NCI-H82 (cell line): ENCODE measurements at regions not wholly inside any gene's neighbourhood (a gene's known extent, or its start where the extent isn't known, plus 50 kb on each side); places are given as distances from the start of the nearest gene placed in this dataset.

Source experiments
- DNase-seq: peaks from one replicate; lab custom pipeline; 2025; lab: John Stamatoyannopoulos, UW

GRCh38 chr7:35536396-35536826 lies 158.5 kb downstream of the HERPUD2 start:
- no peak for DNase-seq

DNA sequence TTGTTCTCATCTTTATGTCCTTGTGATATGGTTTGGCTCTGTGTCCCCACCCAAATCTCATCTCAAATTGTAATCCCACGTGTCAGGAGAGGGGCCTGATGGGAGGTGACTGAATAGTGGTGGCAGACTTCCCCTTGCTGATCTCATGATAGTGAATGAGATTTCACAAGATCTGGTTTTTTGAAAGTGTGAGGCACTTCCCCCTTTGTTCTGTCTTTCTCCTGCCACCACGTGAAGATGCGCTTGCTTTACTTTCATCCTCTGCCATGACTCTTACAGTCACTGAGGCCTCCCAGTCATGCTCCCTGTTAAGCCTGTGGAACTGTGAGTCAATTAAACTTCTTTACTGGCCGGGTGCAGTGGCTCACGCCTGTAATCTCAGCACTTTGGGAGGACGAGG lies 161.0 kb downstream of the HERPUD2 start:
- no peak for DNase-seq

DNA sequence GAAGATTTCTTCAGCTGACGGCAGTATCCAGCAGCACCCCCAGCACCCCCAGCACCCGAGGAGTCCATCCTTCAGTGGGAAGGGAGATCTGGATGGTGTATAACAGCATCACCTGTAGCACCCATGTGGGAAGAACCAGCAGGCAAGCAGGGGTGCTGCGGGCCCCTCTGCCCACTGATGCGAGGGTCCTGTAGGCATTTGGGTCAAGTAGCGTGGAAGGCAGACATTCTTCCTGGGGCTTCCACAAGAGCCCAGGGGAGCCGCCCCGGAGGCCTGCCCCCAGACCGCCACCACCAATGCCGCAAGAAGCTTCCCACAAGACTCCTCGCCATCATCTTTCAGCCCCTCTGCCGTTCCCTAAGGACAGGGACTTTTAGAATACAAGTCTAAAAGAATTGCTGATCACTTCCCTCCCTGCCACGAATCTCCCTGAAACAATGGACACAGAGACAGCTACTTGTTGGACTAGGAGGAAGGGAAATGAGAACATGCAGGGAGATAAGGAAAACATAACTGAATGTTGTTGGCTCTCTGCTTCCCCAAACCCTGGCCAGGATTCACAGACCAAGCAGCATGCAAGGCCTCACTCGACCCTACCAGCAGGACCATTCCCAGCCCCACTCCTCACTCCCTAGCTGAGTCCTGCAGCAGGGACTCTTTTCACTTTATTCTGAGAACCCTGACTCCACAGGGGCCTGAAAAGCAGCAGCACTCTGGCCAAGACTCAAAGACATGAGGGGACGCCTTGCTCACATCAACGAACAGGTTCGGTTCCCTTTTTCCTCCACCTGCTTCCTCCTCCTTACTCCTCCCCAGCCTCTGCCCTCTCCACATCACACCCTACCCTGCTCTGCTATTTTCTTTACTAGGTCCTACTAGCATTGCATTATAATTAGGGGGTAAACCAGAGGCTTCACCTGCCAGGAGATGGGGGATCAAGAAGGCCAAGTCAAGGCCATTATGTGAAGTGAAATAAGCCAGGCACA lies 164.5 kb downstream of the HERPUD2 start:
- DNase-seq, result no peak

- no peak for DNase-seq
Observed at GRCh38 chr7:35529713-35530112, 165.2 kb downstream of the HERPUD2 start.

DNA sequence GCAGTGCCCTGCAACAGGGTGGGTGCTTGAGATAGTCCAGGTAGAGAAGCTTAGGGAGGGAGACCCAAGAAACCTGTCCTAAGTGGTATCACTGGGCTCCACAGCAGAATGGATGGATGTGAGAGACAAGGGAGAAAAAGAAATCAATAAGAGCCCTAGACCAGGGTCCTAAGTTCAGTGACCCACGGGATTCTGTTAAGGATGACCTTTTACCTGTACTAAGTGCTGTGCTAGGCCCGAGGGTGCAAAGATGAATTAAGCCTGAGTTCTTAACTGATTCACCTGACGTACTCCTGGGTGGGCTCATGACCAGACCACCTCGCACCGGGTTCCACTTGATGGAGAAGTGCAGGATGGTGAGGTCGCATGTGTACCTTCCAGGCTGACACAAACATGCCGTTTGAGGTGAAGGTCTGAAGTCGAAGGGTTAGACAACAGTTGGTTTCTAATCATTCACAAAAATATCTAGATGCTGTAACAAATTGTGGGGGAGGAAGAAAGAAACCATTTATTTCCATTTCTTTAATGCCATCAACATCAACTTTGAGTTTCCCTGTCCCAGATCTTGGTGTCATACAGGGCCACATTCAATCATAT lies 166.5 kb downstream of the HERPUD2 start:
- DNase-seq, result no peak

GRCh38 chr7:35526645-35527044 lies 168.3 kb downstream of the HERPUD2 start:
- DNase-seq, result no peak

DNA sequence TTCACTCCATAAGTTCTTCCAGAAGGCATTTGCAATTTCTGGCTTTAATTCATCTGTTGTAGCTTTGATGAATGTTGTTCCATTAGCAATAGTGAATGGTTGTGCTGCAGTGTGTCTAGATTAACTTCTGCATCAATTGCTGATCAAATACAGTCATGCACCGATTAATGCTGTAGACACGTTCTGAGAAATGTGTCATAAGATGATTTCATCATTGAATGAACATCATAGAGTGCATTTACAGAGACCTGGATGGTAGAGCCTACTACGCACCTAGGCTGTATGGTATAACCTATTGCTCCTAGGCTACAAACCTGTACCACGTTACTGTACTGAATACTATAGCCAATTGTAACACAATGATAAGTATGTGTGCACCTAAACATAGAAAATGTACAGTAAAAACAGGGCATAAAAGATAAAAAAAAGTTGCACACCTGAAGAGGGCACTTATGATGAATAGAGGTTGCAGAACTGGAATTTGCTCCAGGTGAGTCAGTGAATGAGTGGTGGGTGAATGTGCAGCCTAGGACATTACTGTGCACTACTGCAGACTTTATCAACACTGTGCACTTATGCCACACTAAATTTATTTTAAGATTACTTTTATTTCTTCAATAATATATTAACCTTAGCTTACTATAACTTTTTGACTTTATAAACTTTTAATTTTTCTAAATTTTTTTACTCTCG lies 170.7 kb downstream of the HERPUD2 start:
- no peak for DNase-seq

DNA sequence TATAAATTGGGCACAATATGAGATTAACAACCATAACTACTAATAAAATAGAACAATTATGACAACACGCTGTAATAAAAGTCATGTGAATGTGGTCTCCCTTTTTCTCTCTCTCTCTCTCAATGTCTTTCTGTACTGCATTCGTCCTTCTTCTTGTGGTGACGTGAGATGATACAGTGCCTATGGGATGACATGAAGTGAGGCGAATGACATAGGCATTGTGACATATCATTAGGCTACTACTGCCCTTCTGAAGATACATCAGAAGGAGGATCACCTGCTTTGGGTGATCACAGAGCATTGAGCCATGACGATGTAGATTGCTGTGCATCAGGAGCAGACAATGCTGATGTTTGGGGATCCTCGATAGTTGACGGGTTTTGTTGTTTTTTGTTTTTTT lies 171.6 kb downstream of the HERPUD2 start:
- DNase-seq, result no peak

GRCh38 chr7:35522697-35523096 lies 172.2 kb downstream of the HERPUD2 start:
- no peak for DNase-seq

DNA sequence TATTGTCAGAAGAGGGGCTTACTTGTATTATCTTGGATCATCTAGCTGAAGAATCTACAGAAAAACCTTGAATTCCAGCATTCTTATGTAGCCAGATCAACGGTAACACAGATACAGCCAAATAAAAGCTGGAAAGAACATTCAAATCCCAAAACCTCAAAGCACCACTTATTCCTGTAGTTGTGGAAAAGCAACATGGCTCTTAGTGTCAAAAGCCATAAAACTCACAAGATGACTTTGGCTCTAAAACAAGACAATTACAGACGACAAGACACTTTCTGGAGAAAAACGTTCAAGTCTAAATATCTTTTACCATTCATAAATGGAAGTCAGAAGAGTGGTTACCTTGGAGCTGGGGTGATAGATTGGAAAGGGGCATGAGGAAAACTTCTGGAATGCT lies 173.0 kb downstream of the HERPUD2 start:
- DNase-seq, result no peak

DNA sequence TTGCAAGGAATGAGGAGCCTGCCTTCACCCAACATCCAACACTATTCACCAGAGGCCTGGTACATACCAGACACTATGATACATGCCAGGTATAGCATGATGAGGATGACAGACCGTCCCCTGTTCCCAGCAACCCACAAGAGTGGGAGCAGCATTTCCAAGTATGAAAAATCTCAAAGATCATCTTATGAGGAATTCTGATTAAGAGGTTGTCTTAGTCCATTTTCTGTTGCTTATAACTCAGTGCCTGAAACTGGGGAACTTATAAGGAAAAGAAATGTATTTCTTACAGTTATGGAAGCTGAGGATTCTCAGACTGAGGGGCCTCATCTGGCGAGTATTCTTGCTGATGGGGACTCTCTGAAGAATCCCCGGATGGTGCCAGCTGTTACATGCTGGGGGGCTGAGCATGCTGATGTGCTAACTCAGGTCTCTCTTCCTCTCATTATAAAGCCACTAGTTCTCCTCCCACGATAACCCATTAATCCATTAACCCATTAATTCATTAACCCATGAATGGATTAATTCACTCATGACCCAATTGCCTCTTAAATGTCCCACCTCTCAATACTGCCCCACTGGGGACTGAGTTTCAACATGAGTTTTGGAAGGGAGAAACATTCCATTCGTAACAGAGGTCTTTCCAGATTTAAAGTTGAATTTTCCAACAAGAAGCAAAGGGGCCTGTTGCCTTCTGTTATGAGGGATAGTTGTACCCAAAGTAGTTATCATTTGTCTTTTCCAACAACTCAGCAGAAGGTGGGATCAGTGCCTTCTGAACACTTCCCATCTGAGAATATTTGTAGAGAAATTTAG lies 173.9 kb downstream of the HERPUD2 start:
- no peak for DNase-seq

DNA sequence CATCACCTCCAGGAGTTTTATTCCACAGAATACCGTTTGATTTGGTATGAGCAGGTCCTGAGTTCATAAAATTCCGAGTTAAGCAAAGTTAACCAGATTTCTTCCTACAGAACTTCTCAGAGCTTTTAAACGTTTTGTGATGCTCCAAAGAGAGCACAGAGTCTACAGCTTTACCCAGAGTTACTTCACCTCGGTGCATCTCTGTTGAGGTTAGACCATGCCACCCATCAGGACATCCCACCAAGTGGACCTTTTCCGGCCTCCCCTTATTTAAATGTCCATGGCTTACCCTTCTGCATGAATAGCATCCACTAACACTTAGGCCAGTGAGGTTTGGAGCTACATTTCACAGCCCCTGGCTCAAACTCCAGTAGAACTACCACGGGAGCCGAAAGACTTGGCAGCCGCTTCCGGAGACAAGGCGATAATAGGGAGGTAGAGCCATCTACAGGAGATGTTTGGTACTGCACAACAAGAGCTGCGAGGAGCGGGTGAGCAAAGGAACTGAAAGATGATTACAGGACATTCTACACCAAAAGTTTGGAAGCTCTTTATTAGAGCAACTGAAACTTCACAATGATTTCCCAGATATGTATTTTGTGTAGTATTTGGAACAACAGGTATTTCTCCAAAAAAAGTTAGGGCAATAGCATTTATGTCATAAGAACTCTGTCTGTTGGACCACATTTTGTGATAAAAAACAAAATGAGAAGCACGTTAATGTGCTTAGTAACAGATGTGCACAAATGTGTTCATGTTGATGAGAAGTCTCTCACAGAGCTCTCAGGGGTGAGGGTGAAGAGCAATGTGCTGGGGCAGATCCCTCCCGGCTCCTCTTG lies 174.7 kb downstream of the HERPUD2 start:
- DNase-seq, result peak; percentile 86

- no peak for DNase-seq
Observed at GRCh38 chr7:35518767-35519166, 176.2 kb downstream of the HERPUD2 start.

DNA sequence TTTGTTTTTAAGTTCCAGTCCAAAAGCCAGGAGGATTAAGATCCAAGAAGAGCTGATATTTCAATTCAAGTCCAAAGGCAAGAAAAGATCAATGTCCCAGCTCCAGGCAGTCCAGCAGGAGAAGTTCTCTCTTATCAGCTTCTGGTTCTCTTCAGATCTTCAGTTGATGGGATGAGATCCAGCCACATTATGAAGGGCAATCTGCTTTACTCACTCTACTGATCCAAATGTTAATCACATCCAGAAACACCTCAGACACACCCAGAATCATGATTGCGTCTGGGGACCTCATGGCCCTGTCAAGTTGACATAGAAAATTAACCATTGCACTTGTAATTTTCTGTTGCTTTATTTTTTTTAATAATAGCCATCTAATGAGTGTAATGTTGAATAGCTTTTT lies 178.4 kb downstream of the HERPUD2 start:
- no peak for DNase-seq

GRCh38 chr7:35513828-35514227 lies 181.1 kb downstream of the HERPUD2 start:
- DNase-seq, result no peak

GRCh38 chr7:35513195-35513594 lies 181.7 kb downstream of the HERPUD2 start:
- DNase-seq, result no peak

GRCh38 chr7:35512716-35513115 lies 182.2 kb downstream of the HERPUD2 start:
- no peak for DNase-seq

- no peak for DNase-seq
Observed at GRCh38 chr7:35508623-35509400, 186.1 kb downstream of the HERPUD2 start.

DNA sequence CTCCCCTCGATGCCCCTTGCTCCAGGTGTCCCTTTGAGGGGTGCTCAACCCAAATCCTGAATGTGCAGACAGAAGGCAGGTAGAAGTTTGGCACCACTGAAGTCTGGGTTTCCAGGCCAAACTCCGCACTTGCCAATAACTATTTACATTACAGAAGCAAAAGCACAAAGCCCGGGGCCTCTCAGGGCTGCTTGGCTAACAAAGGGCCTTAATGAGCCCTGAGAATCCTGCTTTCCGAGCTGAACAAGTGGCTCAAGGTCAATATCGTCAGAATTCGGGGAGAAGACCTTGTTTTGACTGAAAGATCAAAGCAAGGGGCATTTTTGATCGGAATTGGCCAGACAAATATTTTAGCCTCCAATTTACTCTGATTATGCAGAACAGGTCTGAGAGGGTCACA lies 189.9 kb downstream of the HERPUD2 start:
- DNase-seq, result no peak

GRCh38 chr7:35504365-35504764 lies 190.6 kb downstream of the HERPUD2 start:
- DNase-seq, result no peak
